GM21723 (cell line): ENCODE measurements at regions not wholly inside any gene's neighbourhood (a gene's known extent, or its start where the extent isn't known, plus 50 kb on each side); places are given as distances from the start of the nearest gene placed in this dataset.

ENCODE experiments used
- ATAC-seq: cut with Tn5 transposase; IDR thresholded peaks from one replicate; pipeline ENCODE4 v1.9.1; 2021; ENCODE audit warnings: mild to moderate bottlenecking, moderate library complexity; ENCODE audit not compliant: unreplicated experiment

- ATAC-seq = no peak
Observed at GRCh38 chr13:104267206-104267811, 1201.1 kb upstream of the SLC10A2 start.

- ATAC-seq = no peak
Observed at GRCh38 chr13:104256701-104257100, 1190.5 kb upstream of the SLC10A2 start.

GRCh38 chr13:104253063-104253680 lies 1187.0 kb upstream of the SLC10A2 start:
- no peak for ATAC-seq

GRCh38 chr13:104251931-104252330 lies 1185.7 kb upstream of the SLC10A2 start:
- no peak for ATAC-seq

- no peak for ATAC-seq
Observed at GRCh38 chr13:104246955-104247354, 1180.7 kb upstream of the SLC10A2 start.

GRCh38 chr13:104206450-104207044 lies 1140.3 kb upstream of the SLC10A2 start:
- no peak for ATAC-seq

GRCh38 chr13:104204177-104204576 lies 1138.0 kb upstream of the SLC10A2 start:
- ATAC-seq = no peak

- ATAC-seq = no peak
Observed at GRCh38 chr13:104198801-104199200, 1132.6 kb upstream of the SLC10A2 start.

- ATAC-seq = no peak
Observed at GRCh38 chr13:104196611-104197010, 1130.4 kb upstream of the SLC10A2 start.

- ATAC-seq = no peak
Observed at GRCh38 chr13:104181526-104182231, 1115.5 kb upstream of the SLC10A2 start.

- no peak for ATAC-seq
Observed at GRCh38 chr13:104170980-104171555, 1104.9 kb upstream of the SLC10A2 start.

- ATAC-seq = no peak
Observed at GRCh38 chr13:104163866-104164630, 1097.8 kb upstream of the SLC10A2 start.

GRCh38 chr13:104160536-104160935 lies 1094.3 kb upstream of the SLC10A2 start:
- ATAC-seq = no peak

GRCh38 chr13:104143760-104144416 lies 1077.7 kb upstream of the SLC10A2 start:
- ATAC-seq = no peak

- ATAC-seq = no peak
Observed at GRCh38 chr13:104140552-104140951, 1074.3 kb upstream of the SLC10A2 start.

- ATAC-seq = no peak
Observed at GRCh38 chr13:104137416-104137815, 1071.2 kb upstream of the SLC10A2 start.

- no peak for ATAC-seq
Observed at GRCh38 chr13:104132849-104133248, 1066.6 kb upstream of the SLC10A2 start.

GRCh38 chr13:104114101-104114500 lies 1047.9 kb upstream of the SLC10A2 start:
- no peak for ATAC-seq

- no peak for ATAC-seq
Observed at GRCh38 chr13:104111031-104111430, 1044.8 kb upstream of the SLC10A2 start.

- ATAC-seq = no peak
Observed at GRCh38 chr13:104106705-104107393, 1040.6 kb upstream of the SLC10A2 start.
